ENCODE measurements at regions not wholly inside any gene's neighbourhood (a gene's known extent, or its start where the extent isn't known, plus 50 kb on each side); places are given as distances from the start of the nearest gene placed in this dataset.

DNA sequence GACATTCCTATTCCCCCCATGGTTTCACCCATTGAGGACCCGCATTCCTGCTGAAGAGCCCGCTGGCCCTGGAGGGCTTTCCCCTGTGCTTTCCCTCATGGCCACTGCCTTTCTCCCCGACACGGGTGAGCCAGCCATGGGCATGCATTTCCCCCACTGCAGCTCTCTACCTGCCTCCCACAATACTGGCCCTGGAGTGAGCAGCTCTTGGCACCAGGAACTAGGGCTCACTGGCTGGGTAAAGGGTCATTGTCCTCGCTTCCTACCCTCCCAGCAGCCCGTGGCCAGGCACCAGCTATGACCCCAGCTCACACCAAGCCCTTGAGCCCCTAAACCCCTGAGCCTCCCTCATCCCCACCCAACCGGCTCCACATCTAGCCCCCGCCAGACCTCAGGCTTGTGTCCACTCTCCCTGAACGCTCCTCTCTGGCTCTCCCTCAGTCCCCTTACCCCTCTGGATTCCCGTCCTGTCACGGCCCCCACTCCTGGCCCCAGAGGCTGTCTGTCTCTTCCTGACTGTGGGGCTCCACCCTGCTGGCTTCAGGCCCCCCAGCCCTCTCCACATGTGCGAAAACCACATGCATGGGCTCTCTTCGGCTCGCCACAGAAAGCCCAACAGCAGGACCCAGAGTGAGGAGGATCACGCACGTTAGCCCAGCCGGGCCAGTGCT lies 199.8 kb downstream of the ZFP36L2 start:
- no peak for TF ChIP-seq POLR2AphosphoS5 (IDR thresholded peaks at IDR 0.05; ENCODE audit: low read depth, low read length)
- TF ChIP-seq TAF1 (IDR thresholded peaks at IDR 0.05; ENCODE audit: borderline replicate concordance, insufficient read depth, low read length), result no peak

Measured in PFSK-1 (cell line).